Head of caudate nucleus (tissue), 42 donors: ENCODE measurements at regions not wholly inside any gene's neighbourhood (a gene's known extent, or its start where the extent isn't known, plus 50 kb on each side); places are given as distances from the start of the nearest gene placed in this dataset.

Experiments used
- DNase-seq, 42 donors: peaks; one replicate each; pipeline versions ENCODE4 v3.0.0 to v3.0.0-alpha.2; 2020 to 2021; ENCODE audit warnings: mixed read lengths in 7 of 42
- intact Hi-C: fragments of 100-400 bp; cut with DNase I; formaldehyde crosslinking; loops from one replicate; pipeline ENCODE4 v1.15.0; 2022

DNA sequence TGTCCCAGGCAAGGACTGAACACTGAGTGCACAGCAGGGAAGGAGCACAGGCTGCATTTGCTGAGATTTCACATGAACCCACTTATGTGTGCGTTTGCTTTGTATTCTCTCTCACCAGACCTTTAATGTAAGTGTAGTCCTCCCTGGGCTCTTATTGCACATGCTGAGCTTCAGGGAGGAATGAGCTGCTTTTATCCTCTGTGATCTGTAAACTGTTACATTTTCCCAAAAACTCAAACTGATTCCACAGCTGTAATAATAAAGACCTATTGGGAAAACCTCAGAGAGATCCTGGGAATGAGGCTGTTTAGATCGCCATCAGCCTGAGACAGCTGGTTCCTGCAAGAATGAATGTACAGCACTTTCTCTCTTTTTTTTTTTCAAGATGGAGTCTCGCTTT, 53.6 kb upstream of the ADORA2B start:
- no peak for DNase-seq
- intact Hi-C loops: no loop called here

DNA sequence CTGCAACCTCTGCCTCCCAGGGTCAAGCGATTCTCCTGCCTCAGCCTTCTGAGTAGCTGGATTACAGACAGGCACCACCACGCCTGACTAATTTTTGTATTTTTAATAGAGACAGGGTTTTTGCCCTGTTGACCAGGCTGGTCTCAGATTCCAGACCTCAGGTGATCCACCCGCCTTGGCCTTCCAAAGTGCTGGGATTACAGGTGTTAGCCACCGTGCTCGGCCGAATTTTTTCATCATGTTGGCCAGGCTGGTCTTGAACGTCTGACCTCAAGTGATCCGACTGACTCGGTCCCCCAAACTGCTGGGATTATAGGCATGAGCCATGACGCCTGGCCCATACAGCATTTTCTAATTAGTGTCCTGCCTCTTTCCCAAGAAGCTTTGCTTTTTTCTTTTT, 52.7 kb upstream of the ADORA2B start:
- intact Hi-C loops: no loop called here
- DNase-seq: no peak

DNA sequence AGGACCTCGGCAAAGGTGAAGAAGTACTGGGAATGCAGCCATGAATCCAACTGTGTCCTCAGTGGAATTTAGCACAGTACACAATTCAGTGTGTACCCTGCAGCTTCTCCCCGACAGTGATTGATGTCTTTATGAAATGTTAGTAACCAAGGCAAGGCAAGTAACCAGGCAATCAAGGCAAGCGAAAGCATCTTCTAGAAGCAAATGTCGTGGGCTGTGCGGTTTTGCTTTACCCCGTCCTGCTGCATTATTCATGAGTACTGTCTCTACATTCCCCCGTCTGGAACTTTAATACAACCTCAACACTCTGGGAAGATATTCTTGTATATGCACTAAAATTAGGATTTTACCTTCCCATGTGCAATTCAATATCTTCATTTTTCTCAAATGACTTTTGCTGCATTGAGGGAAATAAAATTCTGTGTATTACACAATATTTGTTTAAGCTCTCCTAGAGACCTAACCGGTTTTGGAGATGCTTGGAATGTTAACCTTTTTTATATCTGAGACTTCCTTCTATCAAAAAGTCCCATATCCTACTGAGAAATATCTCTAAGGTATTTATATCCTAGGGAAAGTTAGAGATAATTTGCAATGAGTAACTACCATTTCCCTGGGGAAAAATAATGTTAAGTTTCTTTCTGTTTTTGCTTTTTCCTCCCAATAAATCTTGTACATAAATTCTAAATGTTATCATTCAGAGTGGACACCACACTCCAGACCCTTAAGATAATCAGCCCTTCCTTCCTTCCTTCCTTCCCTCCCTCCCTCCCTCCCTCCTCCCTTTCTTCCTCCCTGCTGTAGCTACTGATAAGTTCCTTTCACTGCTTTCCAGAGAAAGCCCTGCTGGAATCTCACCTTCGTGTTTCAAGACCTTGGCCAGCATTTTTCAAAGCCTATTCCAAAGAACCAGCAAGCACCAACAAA, 51.9 kb upstream of the ADORA2B start:
- intact Hi-C loops: no loop called here
- peak in 8 of 42 donors; percentile 7 to 50 (median 16) for DNase-seq

DNA sequence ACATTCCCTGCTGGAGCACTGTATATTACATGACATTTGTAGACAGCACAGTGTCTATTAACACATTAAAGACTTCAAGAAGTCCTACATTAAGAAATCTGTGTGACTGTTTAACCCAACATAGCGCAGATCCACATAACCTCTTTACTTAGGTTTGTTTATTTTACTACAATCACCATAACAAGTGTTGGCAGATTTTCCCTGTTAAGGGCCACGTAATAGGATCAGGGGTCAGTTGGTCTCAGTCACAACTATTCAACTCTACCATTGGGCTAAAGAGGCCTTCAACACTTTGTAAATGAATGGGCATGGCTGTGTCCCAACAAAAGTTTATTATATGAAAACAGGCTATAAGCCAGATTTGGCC, 51.3 kb upstream of the ADORA2B start:
- intact Hi-C loops: no loop called here
- DNase-seq: no peak

DNA sequence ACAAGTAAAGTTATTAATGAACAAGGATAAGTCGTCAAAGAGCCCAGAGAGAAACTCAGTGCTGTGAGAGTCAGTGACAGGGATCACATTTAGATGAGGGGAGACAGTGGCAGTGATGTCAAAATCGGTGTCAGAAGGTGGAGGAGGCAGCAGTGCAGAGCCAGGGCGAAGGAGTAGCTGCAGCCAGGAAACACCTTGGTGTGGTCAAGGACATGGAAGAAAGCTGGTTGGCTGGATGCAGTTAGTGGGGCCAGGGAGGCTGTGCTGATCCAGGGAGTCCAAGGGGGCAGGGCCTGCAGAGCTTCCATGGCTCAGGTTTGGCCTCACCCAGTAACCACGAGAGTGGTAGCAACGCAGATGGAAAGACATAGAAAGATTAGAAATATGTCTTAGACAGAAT, 50.7 kb upstream of the ADORA2B start:
- intact Hi-C loops: no loop called here
- no peak for DNase-seq

DNA sequence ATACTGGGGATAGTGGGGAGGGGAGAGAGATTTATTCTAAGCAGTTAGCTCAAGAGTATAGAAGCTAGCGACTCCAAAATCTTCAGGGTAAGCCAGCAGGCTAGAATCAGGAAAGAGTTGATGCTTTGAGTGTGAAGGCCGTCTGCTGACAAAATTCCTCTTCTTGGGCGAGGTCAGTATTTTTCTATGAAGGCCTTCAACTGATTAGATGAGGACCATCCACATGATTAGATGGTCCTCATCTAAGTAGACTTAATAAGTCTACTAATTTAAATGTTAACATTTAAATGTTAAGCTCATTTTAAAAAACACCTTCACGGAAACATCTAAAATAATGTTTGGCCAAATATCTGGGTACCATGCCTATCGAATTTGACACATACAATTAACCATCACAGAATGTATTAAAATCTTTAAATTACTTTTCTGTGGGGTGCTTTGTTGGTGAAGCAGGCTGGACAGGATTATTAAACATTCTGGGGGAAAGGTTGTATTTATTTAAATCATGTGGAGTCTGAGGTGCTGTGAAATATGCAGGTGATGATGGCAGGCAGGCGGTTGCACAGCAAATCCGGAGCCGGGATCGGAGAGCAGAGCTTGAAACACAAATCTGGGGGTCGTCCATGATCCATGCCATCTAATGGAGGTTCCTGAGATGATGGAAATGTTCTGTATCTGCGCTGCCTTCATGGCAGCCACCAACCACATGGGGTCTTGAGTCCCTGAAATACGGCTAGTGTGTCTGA, 49.8 kb upstream of the ADORA2B start:
- DNase-seq: no peak
- intact Hi-C loops: no loop called here
